ENCODE measurements at regions not wholly inside any gene's neighbourhood (a gene's known extent, or its start where the extent isn't known, plus 50 kb on each side); places are given as distances from the start of the nearest gene placed in this dataset.

GRCh38 chr5:102582696-102583095 is 83.9 kb upstream of the SLCO6A1 start:
- TF ChIP-seq CTCF (conservative IDR thresholded peaks at IDR 0.05; ENCODE audit: low read length), result no peak
- TF ChIP-seq EZH2phosphoT487 (IDR thresholded peaks at IDR 0.05; ENCODE audit: borderline replicate concordance, low read depth, low read length), result no peak

All from OCI-LY7 (cell line).